Testis (tissue), 2 donors: ENCODE measurements at regions not wholly inside any gene's neighbourhood (a gene's known extent, or its start where the extent isn't known, plus 50 kb on each side); places are given as distances from the start of the nearest gene placed in this dataset.

Experiments
- CTCF ChIP-seq, 3 experiments: fragments of 450-650 bp in 2 of 3; fragments of 200-600 bp in 1 of 3; sonication (generic) in 1 of 3; IDR thresholded peaks; one replicate each; pipeline ENCODE4 v1.5.1; 2016 to 2019; ENCODE audit warnings: antibody characterized with exemption in 3 of 3, mild to moderate bottlenecking in 2 of 3, moderate library complexity in 1 of 3
- POLR2A ChIP-seq: fragments of 450-650 bp; IDR thresholded peaks from one replicate; pipeline ENCODE4 v1.6.1; 2017; ENCODE audit warnings: antibody characterized with exemption, mild to moderate bottlenecking, moderate library complexity

- TF ChIP-seq CTCF (IDR thresholded peaks at IDR 0.05): no peak
- TF ChIP-seq POLR2A: no peak
Observed at GRCh38 chr11:109926941-109927340, 166.3 kb upstream of the ZC3H12C start.
